Heart left ventricle (tissue), 16 donors: ENCODE measurements at regions not wholly inside any gene's neighbourhood (a gene's known extent, or its start where the extent isn't known, plus 50 kb on each side); places are given as distances from the start of the nearest gene placed in this dataset.

Experiments
- ATAC-seq, 4 donors: fragments of 200-7000 bp; cut with Tn5 transposase; one replicate each; pipeline ENCODE4 v1.9.1; 2020 to 2022; ENCODE audit warnings: moderate library complexity in 4 of 4, mild to moderate bottlenecking in 3 of 4, moderate number of reproducible peaks in 1 of 4
- DNase-seq, 5 donors: peaks; one replicate each; pipeline ENCODE4 v3.0.0-alpha.2; 2020
- H3K27ac ChIP-seq, 12 donors: fragments of 200-600 bp; sonication (generic) in 4 of 12; one replicate each; pipeline versions ENCODE4 v1.5.0 to v1.8.0; 2016 to 2022; ENCODE audit warnings: mild to moderate bottlenecking in 2 of 12
- H3K27me3 ChIP-seq, 9 donors: fragments of 200-600 bp; sonication (generic) in 2 of 9; one replicate each; pipeline versions ENCODE4 v1.5.1 to v1.8.0; 2016 to 2022; ENCODE audit warnings: mild to moderate bottlenecking in 3 of 9
- H3K36me3 ChIP-seq, 9 donors: fragments of 200-600 bp; sonication (generic) in 2 of 9; one replicate each; pipeline versions ENCODE4 v1.5.0 to v1.8.0; 2018 to 2022; ENCODE audit warnings: mild to moderate bottlenecking in 2 of 9
- H3K4me1 ChIP-seq, 12 donors: fragments of 200-600 bp; sonication (generic) in 4 of 12; one replicate each; pipeline versions ENCODE4 v1.5.0 to v1.8.0; 2016 to 2022; ENCODE audit warnings: mild to moderate bottlenecking in 3 of 12
- H3K4me3 ChIP-seq, 12 donors: fragments of 200-600 bp; sonication (generic) in 4 of 12; one replicate each; pipeline versions ENCODE4 v1.5.0 to v1.8.0; 2017 to 2022; ENCODE audit warnings: mild to moderate bottlenecking in 9 of 12, moderate library complexity in 4 of 12
- H3K9me3 ChIP-seq, 12 donors: fragments of 200-600 bp; sonication (generic) in 4 of 12; one replicate each; pipeline versions ENCODE4 v1.5.0 to v1.8.0; 2016 to 2022; ENCODE audit warnings: mild to moderate bottlenecking in 1 of 12
- CTCF ChIP-seq, 12 donors: fragments of 200-600 bp; sonication (generic) in 4 of 12; IDR thresholded peaks; one replicate each; pipeline versions ENCODE4 v1.5.0 to v1.8.0; 2018 to 2022; ENCODE audit warnings: antibody characterized with exemption in 12 of 12, mild to moderate bottlenecking in 5 of 12
- POLR2A ChIP-seq, 2 donors: fragments of 450-650 bp; IDR thresholded peaks; one replicate each; pipeline ENCODE4 v1.6.1; 2017; ENCODE audit warnings: antibody characterized with exemption in 2 of 2, mild to moderate bottlenecking in 2 of 2, moderate library complexity in 2 of 2
- WGBS, 4 donors: extraction: QIAGEN DNeasy Blood & Tissue Kit in 2 of 4; methylation state at CpG; one replicate each; pipeline versions ENCODE4 v1.1.5 to v1.1.7; 2013 to 2018; 5-methylcytosine and 5-hydroxymethylcytosine counted together
- intact Hi-C, 10 donors: fragments of 100-400 bp; cut with DNase I; formaldehyde crosslinking; loops; one replicate each; pipeline versions ENCODE4 v1.11.1 to v1.14.2; 2022
- donor health status: ischemic (EF 13 %, LVEDD 7.1; RV severe dilation, severe dysfunction).
- donor health status: healthy with polysubstance abuse.
- donor health status: DM: no; HTN: yes; CAD: no.
- donor health status: DM: no; HTN: no; CAD: no.
- donor health status: ischemic (EF 25% LVEDD 6.9; RV normal size, moderate dysfunction).
- donor health status: ischemic (EF 25% LVEDD 5.7; RV mildly dilated, moderate dysfunction).
- donor health status: healthy.
- donor health status: DM: yes; HTN: yes; CAD: no.
- donor health status: ischemic (EF 35%, LVEDD 5.7; RV mildly dilated, moderate dysfunction).
- donor health status: nonischemic (EF 11% LVEDD 7.7; RV severe dilation, severe dysfunction).
- donor health status: DM: yes; HTN: yes; CAD: no.
- donor health status: PGD.
- donor health status: ischemic (EF 29% LVEDD 5.4; RV normal size, mild dysfunction).
- donor health status: nonischemic (EF 23%, LVEDD 6.1; RV moderate dilation, normal function).

DNA sequence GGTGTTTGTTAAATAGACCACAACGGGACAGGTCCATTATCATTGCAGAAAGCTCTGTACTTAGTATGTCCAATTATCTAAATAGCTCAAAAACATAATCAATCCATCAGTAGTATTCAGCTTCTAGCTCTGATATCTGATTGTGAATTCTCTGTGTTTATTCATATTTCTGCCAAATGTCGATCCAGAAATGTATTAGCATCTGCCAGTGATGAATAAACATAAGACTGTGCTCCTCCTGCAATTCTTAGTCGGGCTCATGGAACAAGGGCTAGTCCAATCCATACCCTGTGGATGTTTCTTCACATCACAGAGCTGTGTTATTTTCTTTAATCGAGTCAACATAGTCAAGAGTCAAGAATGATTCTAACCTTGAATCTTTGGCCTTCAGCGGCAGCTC is 1612.1 kb upstream of the WWC1 start:
- TF ChIP-seq POLR2A (IDR thresholded peaks at IDR 0.05) (no peak), CTCF (IDR thresholded peaks at IDR 0.05) (no peak)
- intact Hi-C loops, result no loop called here
- no peak for ATAC-seq
- Histone ChIP-seq H3K4me1 (no peaks in the 10 kb centered on the region), H3K36me3 (no peaks in the 10 kb centered on the region), H3K27ac (no peak overlapping the region), H3K9me3 (peaks cover 0 to 4% (median 0%) of the 10 kb centered on the region in 12 donors), H3K27me3 (no peaks in the 10 kb centered on the region), H3K4me3 (no peak overlapping the region)
- DNase-seq, result no peak
- WGBS, 4 donors, result 76 to 82% (median 79%) methylated on average over 5 of the region's 5 CpGs

DNA sequence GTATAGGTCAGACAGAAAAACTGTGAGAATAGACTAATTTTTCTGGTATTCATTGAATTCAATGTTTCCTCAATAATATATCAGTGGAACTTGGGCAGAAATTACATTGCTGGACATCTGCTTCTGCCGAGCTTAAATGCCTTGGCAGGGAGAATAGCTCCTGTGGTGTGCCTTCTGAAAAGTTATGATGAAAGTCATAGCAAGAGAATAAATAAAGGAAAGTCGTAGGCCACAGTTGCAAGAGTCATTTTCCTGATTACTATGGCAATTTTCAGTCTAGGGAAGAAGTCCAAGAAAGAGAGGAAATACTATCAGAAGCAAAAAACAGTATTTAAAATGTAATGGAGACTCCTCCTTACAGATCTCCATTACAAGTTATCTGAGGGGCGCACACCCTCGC is 1596.1 kb upstream of the WWC1 start:
- intact Hi-C loops, result no loop called here
- Histone ChIP-seq H3K4me3 (no peak overlapping the region), H3K4me1 (no peaks in the 10 kb centered on the region), H3K27ac (no peak overlapping the region), H3K27me3 (no peaks in the 10 kb centered on the region), H3K9me3 (no peaks in the 10 kb centered on the region), H3K36me3 (no peaks in the 10 kb centered on the region)
- 53 to 67% (median 59%) methylated on average over 4 of the region's 4 CpGs for WGBS, 4 donors
- ATAC-seq (no peak), DNase-seq (no peak)
- no peak for TF ChIP-seq POLR2A (IDR thresholded peaks at IDR 0.05)
- TF ChIP-seq CTCF (IDR thresholded peaks at IDR 0.05), result no peak

DNA sequence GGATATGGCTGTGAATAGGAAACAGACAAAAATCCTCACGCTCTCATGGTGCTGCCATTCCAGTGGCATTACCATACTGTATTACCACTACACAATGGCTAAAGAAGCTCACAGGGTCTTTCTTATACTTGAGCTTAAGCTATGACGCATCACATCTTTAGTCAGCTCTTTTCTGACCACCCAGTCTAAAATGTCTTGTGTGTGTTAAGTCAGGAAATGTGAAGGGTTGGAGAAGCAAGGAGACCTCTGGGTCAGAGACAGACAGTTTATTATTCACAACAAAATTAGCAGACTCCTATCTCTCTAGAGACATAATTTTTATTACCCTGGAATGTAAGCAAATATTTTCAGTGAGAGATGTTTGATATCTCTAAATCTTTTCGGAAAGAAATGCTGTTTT is 1583.2 kb upstream of the WWC1 start:
- Histone ChIP-seq H3K27ac (no peak overlapping the region), H3K27me3 (no peaks in the 10 kb centered on the region), H3K36me3 (no peaks in the 10 kb centered on the region), H3K9me3 (peaks cover 0 to 6% (median 0%) of the 10 kb centered on the region in 12 donors), H3K4me3 (no peak overlapping the region), H3K4me1 (peaks cover 0 to 9% (median 0%) of the 10 kb centered on the region in 12 donors)
- ATAC-seq (no peak), DNase-seq (no peak)
- intact Hi-C loops, result no loop called here
- TF ChIP-seq POLR2A (IDR thresholded peaks at IDR 0.05), result no peak
- TF ChIP-seq CTCF (IDR thresholded peaks at IDR 0.05), result no peak
- 79 to 89% (median 86%) methylated on average over 3 of the region's 3 CpGs for WGBS, 4 donors

DNA sequence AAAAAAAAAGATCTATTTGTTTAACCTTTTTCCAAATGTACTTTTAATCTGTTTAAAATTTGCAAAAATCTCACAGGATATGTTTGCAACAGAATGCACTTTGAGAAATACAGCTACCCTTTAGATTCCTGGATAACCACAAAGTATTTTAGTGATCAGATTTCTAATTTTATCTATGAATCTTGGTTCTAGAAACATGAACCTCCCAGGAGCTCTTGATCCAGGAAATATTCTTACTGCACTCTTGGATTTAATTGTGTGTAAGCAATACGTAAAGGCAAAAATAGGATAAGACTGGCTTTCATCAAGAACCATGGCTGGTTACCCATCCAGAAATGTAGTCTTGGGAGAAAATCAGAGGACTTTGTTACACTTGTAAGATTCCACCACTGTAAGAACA is 1581.8 kb upstream of the WWC1 start:
- intact Hi-C loops, result no loop called here
- WGBS, 4 donors, result 74 to 94% (median 77%) methylated on average over 1 of the region's 1 CpG
- H3K4me3 ChIP-seq, result no peak overlapping the region
- TF ChIP-seq POLR2A (IDR thresholded peaks at IDR 0.05) (no peak), CTCF (IDR thresholded peaks at IDR 0.05) (no peak)
- no peaks in the 10 kb centered on the region for H3K27me3 ChIP-seq
- DNase-seq, result no peak
- no peaks in the 10 kb centered on the region for H3K36me3 ChIP-seq
- no peak for ATAC-seq
- no peak overlapping the region for H3K27ac ChIP-seq
- peaks cover 0 to 9% (median 0%) of the 10 kb centered on the region in 12 donors for H3K4me1 ChIP-seq
- H3K9me3 ChIP-seq, result peaks cover 0 to 6% (median 0%) of the 10 kb centered on the region in 12 donors
